Liver (tissue), 7 donors: ENCODE measurements at regions not wholly inside any gene's neighbourhood (a gene's known extent, or its start where the extent isn't known, plus 50 kb on each side); places are given as distances from the start of the nearest gene placed in this dataset. TPM values are rescaled to one million over a fixed set of nuclear protein-coding genes. Genes with fewer than 3 reads are reported as not detected.
"Not testable (repeated sequence)": the region's sequence is repeated elsewhere in the genome, so short reads cannot be mapped to it uniquely, and the experiment has no call there.

Experiments
- DNase-seq: peaks from one replicate; pipeline ENCODE4 v3.0.0-alpha.2; 2017; ENCODE audit warnings: low spot score
- H3K27ac ChIP-seq, 2 donors: one replicate each; pipeline ENCODE4 v1.7.0; 2013; ENCODE audit warnings: inconsistent platforms in 2 of 2, low read length in 2 of 2, control low read depth in 1 of 2, low read depth in 1 of 2, mild to moderate bottlenecking in 1 of 2
- H3K27me3 ChIP-seq, 4 donors: one replicate each; pipeline versions ENCODE4 v1.6.1 to v1.7.0; 2013; ENCODE audit warnings: low read length in 3 of 4, inconsistent platforms in 1 of 4, mild to moderate bottlenecking in 1 of 4, moderate library complexity in 1 of 4; ENCODE audit not compliant: control insufficient read depth in 4 of 4, insufficient read depth in 4 of 4
- H3K36me3 ChIP-seq, 4 donors: one replicate each; pipeline versions ENCODE4 v1.6.1 to v1.7.0; 2013; ENCODE audit warnings: low read length in 3 of 4, mild to moderate bottlenecking in 3 of 4, low read depth in 1 of 4, moderate library complexity in 1 of 4; ENCODE audit not compliant: control insufficient read depth in 4 of 4, insufficient read depth in 3 of 4
- H3K4me1 ChIP-seq, 4 donors: one replicate each; pipeline versions ENCODE4 v1.6.1 to v1.7.0; 2013; ENCODE audit warnings: low read length in 3 of 4, mild to moderate bottlenecking in 3 of 4, moderate library complexity in 1 of 4; ENCODE audit not compliant: control insufficient read depth in 4 of 4, insufficient read depth in 4 of 4
- H3K4me3 ChIP-seq, 3 donors: one replicate each; pipeline versions ENCODE4 v1.6.1 to v1.7.0; 2013; ENCODE audit warnings: low read length in 3 of 3, control low read depth in 1 of 3, low read depth in 1 of 3, mild to moderate bottlenecking in 1 of 3
- H3K9ac ChIP-seq, 2 donors: one replicate each; pipeline ENCODE4 v1.7.0; 2013; ENCODE audit warnings: low read length in 2 of 2, mild to moderate bottlenecking in 2 of 2, moderate library complexity in 2 of 2, control low read depth in 1 of 2, low read depth in 1 of 2
- H3K9me3 ChIP-seq, 4 donors: one replicate each; pipeline versions ENCODE4 v1.6.1 to v1.7.0; 2013; ENCODE audit warnings: low read length in 3 of 4; ENCODE audit not compliant: control insufficient read depth in 4 of 4
- WGBS: extraction: QIAGEN DNeasy Blood & Tissue Kit; methylation state at CpG from one replicate; pipeline ENCODE4 v1.1.7; 2013; 5-methylcytosine and 5-hydroxymethylcytosine counted together
- small RNA-seq: library from RNA; depleted of rRNA; stranded (forward); fragments of <200 nt; gene quantifications from one replicate; pipeline ENCODE3, GENCODE V24; 2014
- donor health status: healthy.
- donor health status: healthy.
- donor health status: healthy.

GRCh38 chr21:7853426-7853825 is 2668.0 kb upstream of the TPTE start:
- no CpG with 5 or more reads among the region's 3 CpGs for WGBS

GRCh38 chr21:7853836-7854235 is 2667.5 kb upstream of the TPTE start:
- H3K9ac ChIP-seq, H3K27me3 ChIP-seq, H3K9me3 ChIP-seq, H3K36me3 ChIP-seq, H3K27ac ChIP-seq, DNase-seq, H3K4me1 ChIP-seq, H3K4me3 ChIP-seq: not testable (repeated sequence)
- WGBS, result no CpG with 5 or more reads among the region's 5 CpGs

More at GRCh38 chr21:7853426-7853825, 2668.0 kb upstream of the TPTE start:
- not testable (repeated sequence) for H3K4me1 ChIP-seq, H3K9ac ChIP-seq, H3K4me3 ChIP-seq, H3K27ac ChIP-seq, DNase-seq, H3K9me3 ChIP-seq, H3K36me3 ChIP-seq, H3K27me3 ChIP-seq

Small RNAs in the stretch of these regions (small RNA-seq; reads per million reads assigned to genes)
- gene RF00614, result not detected
